Calu3 (cell line): ENCODE measurements at regions not wholly inside any gene's neighbourhood (a gene's known extent, or its start where the extent isn't known, plus 50 kb on each side); places are given as distances from the start of the nearest gene placed in this dataset.

Experiments used
- BruUV-seq: library from RNA; stranded (reverse); fragments of 400-500 nt; replicated peaks from 2 replicates; lab custom pipeline; 2021; lab: Mats Ljungman, UMichigan
- CTCF ChIA-PET: fragments of 300-600 bp; sonication (Branson Sonifier 250); formaldehyde crosslinking; loops from one replicate; lab custom pipeline; 2022; ENCODE audit warnings: antibody characterized with exemption; lab: Charles Lee
- DNase-seq: peaks from one replicate; pipeline ENCODE4 v3.0.0; 2022
- H3K27ac Mint-ChIP-seq: one replicate; pipeline ENCODE4 v1.8.0; 2022; ENCODE audit warnings: mixed read lengths; ENCODE audit not compliant: unreplicated experiment
- H3K27me3 Mint-ChIP-seq: one replicate; pipeline ENCODE4 v1.8.0; 2022; ENCODE audit warnings: mixed read lengths; ENCODE audit not compliant: unreplicated experiment
- H3K36me3 Mint-ChIP-seq: one replicate; pipeline ENCODE4 v1.8.0; 2022; ENCODE audit warnings: mild to moderate bottlenecking, moderate library complexity, mixed read lengths; ENCODE audit not compliant: insufficient read depth, unreplicated experiment
- H3K4me1 Mint-ChIP-seq: one replicate; pipeline ENCODE4 v1.8.0; 2022; ENCODE audit warnings: mild to moderate bottlenecking, low read depth, mixed read lengths; ENCODE audit not compliant: unreplicated experiment
- H3K4me3 Mint-ChIP-seq: one replicate; pipeline ENCODE4 v1.8.0; 2022; ENCODE audit warnings: mild to moderate bottlenecking, low read depth, moderate library complexity, mixed read lengths; ENCODE audit not compliant: unreplicated experiment
- H3K9me3 Mint-ChIP-seq: one replicate; pipeline ENCODE4 v1.8.0; 2022; ENCODE audit warnings: low read depth, mixed read lengths; ENCODE audit not compliant: unreplicated experiment
- CTCF ChIP-seq: fragments of 200-600 bp; IDR thresholded peaks from one replicate; pipeline ENCODE4 v1.8.0; 2022; ENCODE audit warnings: antibody characterized with exemption; ENCODE audit not compliant: unreplicated experiment
- intact Hi-C: fragments of 100-400 bp; cut with micrococcal nuclease; formaldehyde crosslinking; loops from one replicate; pipeline ENCODE4 v1.10.0; 2022; ENCODE audit not compliant: unreplicated experiment

- CTCF ChIA-PET: interaction anchor here (0.5 kb wide), 1 partner anchor 94 kb away, joined by 3 read pairs; no protein-coding TSS in a partner anchor
- no peaks in the 10 kb centered on the region for H3K36me3 Mint-ChIP-seq
- intact Hi-C loops: no loop called here
- no peaks in the 10 kb centered on the region for H3K4me1 Mint-ChIP-seq
- peaks cover 80% of the 10 kb centered on the region for H3K27me3 Mint-ChIP-seq
- H3K4me3 Mint-ChIP-seq: no peak overlapping the region
- no peak overlapping the region for H3K27ac Mint-ChIP-seq
- DNase-seq: no peak
- no peaks in the 10 kb centered on the region for H3K9me3 Mint-ChIP-seq
- BruUV-seq: no TSS peak
- TF ChIP-seq CTCF: no peak
These were observed 218.2 kb downstream of the GADD45G start for GRCh38 chr9:89822996-89823395.

GRCh38 chr9:89825669-89826068, 220.9 kb downstream of the GADD45G start:
- Mint-ChIP-seq H3K27ac (no peak overlapping the region), H3K27me3 (peaks cover 80% of the 10 kb centered on the region), H3K4me3 (no peak overlapping the region), H3K4me1 (no peaks in the 10 kb centered on the region), H3K36me3 (no peaks in the 10 kb centered on the region), H3K9me3 (no peaks in the 10 kb centered on the region)
- no peak for TF ChIP-seq CTCF
- CTCF ChIA-PET: no interaction called here
- intact Hi-C loops: no loop called here
- BruUV-seq: no TSS peak
- DNase-seq: no peak

- intact Hi-C loops: no loop called here
- CTCF ChIA-PET: no interaction called here
- Mint-ChIP-seq H3K4me3 (no peak overlapping the region), H3K27me3 (peaks cover 79% of the 10 kb centered on the region), H3K4me1 (no peaks in the 10 kb centered on the region), H3K9me3 (no peaks in the 10 kb centered on the region), H3K27ac (no peak overlapping the region), H3K36me3 (no peaks in the 10 kb centered on the region)
- no peak for TF ChIP-seq CTCF
- BruUV-seq: no TSS peak
- DNase-seq: no peak
These were observed 221.4 kb downstream of the GADD45G start for GRCh38 chr9:89826186-89826585.

GRCh38 chr9:89829346-89829745, 224.5 kb downstream of the GADD45G start:
- H3K36me3 Mint-ChIP-seq: no peaks in the 10 kb centered on the region
- CTCF ChIA-PET: no interaction called here

More at GRCh38 chr9:89829346-89829745, 224.5 kb downstream of the GADD45G start:
- intact Hi-C loops: no loop called here
- no peaks in the 10 kb centered on the region for H3K4me1 Mint-ChIP-seq
- peaks cover 88% of the 10 kb centered on the region for H3K27me3 Mint-ChIP-seq
- no peak for DNase-seq
- TF ChIP-seq CTCF: no peak
- H3K9me3 Mint-ChIP-seq: no peaks in the 10 kb centered on the region
- H3K4me3 Mint-ChIP-seq: no peak overlapping the region
- H3K27ac Mint-ChIP-seq: no peak overlapping the region
- BruUV-seq: no TSS peak
